ENCODE measurements at regions not wholly inside any gene's neighbourhood (a gene's known extent, or its start where the extent isn't known, plus 50 kb on each side); places are given as distances from the start of the nearest gene placed in this dataset.
A peak's percentile ranks its signal among the peaks of the same experiment; 100 is the strongest.

DNA sequence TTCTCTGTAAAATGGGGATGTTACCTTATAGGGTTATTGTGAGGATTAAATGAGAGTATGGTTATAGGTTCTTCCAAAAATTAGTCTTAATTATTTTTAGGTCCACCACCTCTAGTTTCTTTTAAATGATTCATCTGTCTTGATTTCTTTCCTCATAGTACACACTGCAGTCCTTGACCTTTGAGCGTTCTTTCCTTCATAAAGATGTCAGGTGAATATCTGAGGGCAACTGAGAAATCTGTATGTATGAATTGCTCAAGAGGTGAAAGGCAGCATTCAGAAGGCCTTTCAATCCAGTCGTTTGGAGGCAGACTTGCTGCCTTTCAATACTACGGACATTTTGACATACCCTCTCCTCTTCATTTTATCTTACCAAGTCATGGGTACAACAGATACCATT is 380.7 kb downstream of the INSC start:
- Histone ChIP-seq H3K4me1 (ENCODE audit: control insufficient read depth in 2 of 2, insufficient read depth in 2 of 2, low read length in 2 of 2) (peaks cover 0 to 12% of the 10 kb centered on the region in 2 donors), H3K36me3 (ENCODE audit: control insufficient read depth in 2 of 2, insufficient read depth in 2 of 2, low read length in 2 of 2) (no peaks in the 10 kb centered on the region), H3K27ac (ENCODE audit: low read depth in 2 of 2, low read length in 2 of 2) (no peak overlapping the region), H3K27me3 (ENCODE audit: control insufficient read depth in 2 of 2, insufficient read depth in 2 of 2, low read length in 2 of 2) (no peaks in the 10 kb centered on the region), H3K9ac (ENCODE audit: low read depth in 1 of 2, low read length in 2 of 2) (no peak overlapping the region), H3K9me3 (ENCODE audit: control insufficient read depth in 2 of 2, low read length in 2 of 2) (no peaks in the 10 kb centered on the region), H3K4me3 (ENCODE audit: low read length in 2 of 2) (no peak overlapping the region)

DNA sequence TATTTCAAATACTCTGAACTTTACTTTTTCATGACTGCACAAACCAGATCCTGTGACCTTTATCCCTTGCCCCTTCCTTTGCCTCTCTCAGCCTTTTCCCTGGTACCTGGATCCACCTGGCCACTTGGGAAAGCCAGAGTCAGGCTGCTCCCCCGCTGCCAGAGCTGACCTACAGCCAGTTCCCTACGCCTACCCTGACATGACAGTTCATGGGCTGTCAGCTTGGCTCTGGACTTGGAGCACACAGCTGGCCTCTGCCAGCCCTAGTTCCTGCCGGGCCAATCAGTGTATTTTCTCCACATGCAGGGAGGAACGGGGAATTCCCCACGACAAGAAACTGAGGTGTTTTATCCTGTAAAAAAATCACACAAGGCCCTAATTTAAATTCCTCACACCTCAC is 382.6 kb downstream of the INSC start:
- Histone ChIP-seq H3K9ac (ENCODE audit: low read depth in 1 of 2, low read length in 2 of 2) (no peak overlapping the region), H3K9me3 (ENCODE audit: control insufficient read depth in 2 of 2, low read length in 2 of 2) (no peaks in the 10 kb centered on the region), H3K27me3 (ENCODE audit: control insufficient read depth in 2 of 2, insufficient read depth in 2 of 2, low read length in 2 of 2) (no peaks in the 10 kb centered on the region), H3K4me1 (ENCODE audit: control insufficient read depth in 2 of 2, insufficient read depth in 2 of 2, low read length in 2 of 2) (peaks cover 0 to 12% of the 10 kb centered on the region in 2 donors), H3K4me3 (ENCODE audit: low read length in 2 of 2) (no peak overlapping the region), H3K36me3 (ENCODE audit: control insufficient read depth in 2 of 2, insufficient read depth in 2 of 2, low read length in 2 of 2) (no peaks in the 10 kb centered on the region), H3K27ac (ENCODE audit: low read depth in 2 of 2, low read length in 2 of 2) (no peak overlapping the region)

DNA sequence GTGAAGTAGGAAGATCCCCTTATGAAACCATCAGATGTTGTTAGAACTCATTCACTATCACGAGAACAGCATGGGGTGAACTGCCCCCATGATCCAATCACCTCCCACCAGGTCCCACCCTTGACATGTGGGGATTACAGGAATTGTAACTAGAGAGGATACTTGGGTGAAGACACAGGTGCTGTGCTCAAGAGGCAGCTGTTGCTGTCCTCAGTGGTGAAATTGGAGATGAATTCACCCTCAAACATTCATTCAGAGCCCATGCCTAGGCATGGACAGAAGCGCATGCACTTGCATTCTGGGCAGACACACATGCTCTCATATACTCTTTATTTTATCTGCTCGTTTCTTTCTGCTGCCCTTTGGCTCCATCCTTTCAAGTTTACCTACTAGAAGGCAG is 385.0 kb downstream of the INSC start:
- Histone ChIP-seq H3K4me1 (ENCODE audit: control insufficient read depth in 2 of 2, insufficient read depth in 2 of 2, low read length in 2 of 2) (peaks cover 0 to 12% of the 10 kb centered on the region in 2 donors), H3K4me3 (ENCODE audit: low read length in 2 of 2) (no peak overlapping the region), H3K9ac (ENCODE audit: low read depth in 1 of 2, low read length in 2 of 2) (no peak overlapping the region), H3K36me3 (ENCODE audit: control insufficient read depth in 2 of 2, insufficient read depth in 2 of 2, low read length in 2 of 2) (no peaks in the 10 kb centered on the region), H3K27ac (ENCODE audit: low read depth in 2 of 2, low read length in 2 of 2) (no peak overlapping the region), H3K9me3 (ENCODE audit: control insufficient read depth in 2 of 2, low read length in 2 of 2) (no peaks in the 10 kb centered on the region), H3K27me3 (ENCODE audit: control insufficient read depth in 2 of 2, insufficient read depth in 2 of 2, low read length in 2 of 2) (no peaks in the 10 kb centered on the region)

DNA sequence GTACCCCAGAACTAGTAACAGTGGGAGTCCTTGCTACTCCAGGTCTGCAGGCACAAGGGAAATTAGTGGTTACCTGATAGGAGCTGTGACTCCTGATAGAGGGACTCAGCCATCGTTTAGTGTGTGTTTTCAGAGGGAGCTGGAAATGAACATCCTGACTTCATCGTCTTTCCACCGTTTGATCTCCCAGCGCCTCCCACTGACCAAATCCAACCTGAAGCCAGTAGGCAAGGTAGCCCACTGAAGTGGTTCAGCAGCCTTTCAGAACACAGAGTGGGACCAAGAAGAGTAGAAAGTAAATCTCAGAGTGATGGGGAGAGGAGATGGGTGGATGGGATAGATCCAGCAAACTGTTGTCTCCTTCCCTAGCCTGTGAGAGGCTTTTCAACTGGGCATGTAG is 385.9 kb downstream of the INSC start:
- H3K27ac ChIP-seq (ENCODE audit: low read depth in 2 of 2, low read length in 2 of 2) = no peak overlapping the region
- H3K9ac ChIP-seq (ENCODE audit: low read depth in 1 of 2, low read length in 2 of 2) = no peak overlapping the region
- H3K36me3 ChIP-seq (ENCODE audit: control insufficient read depth in 2 of 2, insufficient read depth in 2 of 2, low read length in 2 of 2) = no peaks in the 10 kb centered on the region
- no peaks in the 10 kb centered on the region for H3K9me3 ChIP-seq (ENCODE audit: control insufficient read depth in 2 of 2, low read length in 2 of 2)
- H3K27me3 ChIP-seq (ENCODE audit: control insufficient read depth in 2 of 2, insufficient read depth in 2 of 2, low read length in 2 of 2) = no peaks in the 10 kb centered on the region
- H3K4me1 ChIP-seq (ENCODE audit: control insufficient read depth in 2 of 2, insufficient read depth in 2 of 2, low read length in 2 of 2) = peaks cover 0 to 12% of the 10 kb centered on the region in 2 donors
- no peak overlapping the region for H3K4me3 ChIP-seq (ENCODE audit: low read length in 2 of 2)

DNA sequence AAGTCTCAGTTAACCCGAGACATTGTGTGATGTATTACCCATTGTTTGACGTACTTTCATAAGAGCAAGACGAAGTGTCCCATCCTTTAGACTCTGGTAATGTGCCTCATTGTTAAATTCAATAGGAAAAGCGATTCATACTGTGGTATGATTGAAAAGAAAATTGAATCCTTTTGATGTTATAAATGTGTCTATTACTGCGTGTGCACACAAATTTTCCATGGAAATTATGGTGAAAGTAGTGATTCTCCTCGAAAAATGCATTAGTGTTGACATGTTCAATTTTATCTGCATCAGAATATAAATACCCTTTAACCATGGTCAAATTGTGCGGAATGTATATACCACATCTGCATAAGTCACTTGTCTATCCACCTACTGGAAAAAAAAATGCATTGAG is 386.8 kb downstream of the INSC start:
- no peak overlapping the region for H3K4me3 ChIP-seq (ENCODE audit: low read length in 2 of 2)
- H3K9ac ChIP-seq (ENCODE audit: low read depth in 1 of 2, low read length in 2 of 2) = no peak overlapping the region
- no peaks in the 10 kb centered on the region for H3K27me3 ChIP-seq (ENCODE audit: control insufficient read depth in 2 of 2, insufficient read depth in 2 of 2, low read length in 2 of 2)
- H3K9me3 ChIP-seq (ENCODE audit: control insufficient read depth in 2 of 2, low read length in 2 of 2) = no peaks in the 10 kb centered on the region
- H3K4me1 ChIP-seq (ENCODE audit: control insufficient read depth in 2 of 2, insufficient read depth in 2 of 2, low read length in 2 of 2) = peaks cover 0 to 12% of the 10 kb centered on the region in 2 donors
- no peak overlapping the region for H3K27ac ChIP-seq (ENCODE audit: low read depth in 2 of 2, low read length in 2 of 2)
- no peaks in the 10 kb centered on the region for H3K36me3 ChIP-seq (ENCODE audit: control insufficient read depth in 2 of 2, insufficient read depth in 2 of 2, low read length in 2 of 2)

DNA sequence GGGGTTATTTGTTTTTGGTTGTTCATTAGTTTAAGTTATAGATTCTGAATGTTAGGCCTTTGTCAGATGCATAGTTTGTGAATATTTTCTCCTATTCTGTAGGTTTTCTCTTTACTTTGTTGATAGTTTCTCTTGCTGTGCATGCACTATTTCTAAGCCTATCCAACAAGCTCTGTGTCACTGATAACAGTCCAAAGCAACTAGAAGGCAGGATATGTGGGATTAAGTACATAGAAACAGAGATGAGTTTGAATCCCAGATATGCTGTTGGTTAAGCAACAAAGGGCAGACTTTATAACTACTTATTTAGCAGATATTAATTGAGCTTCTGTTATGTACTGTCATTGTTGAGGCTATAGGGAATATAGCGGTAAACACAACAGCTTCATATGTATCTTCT is 390.4 kb downstream of the INSC start:
- Histone ChIP-seq H3K27me3 (ENCODE audit: control insufficient read depth in 2 of 2, insufficient read depth in 2 of 2, low read length in 2 of 2) (no peaks in the 10 kb centered on the region), H3K27ac (ENCODE audit: low read depth in 2 of 2, low read length in 2 of 2) (no peak overlapping the region), H3K36me3 (ENCODE audit: control insufficient read depth in 2 of 2, insufficient read depth in 2 of 2, low read length in 2 of 2) (no peaks in the 10 kb centered on the region), H3K4me1 (ENCODE audit: control insufficient read depth in 2 of 2, insufficient read depth in 2 of 2, low read length in 2 of 2) (peaks cover 0 to 9% of the 10 kb centered on the region in 2 donors), H3K4me3 (ENCODE audit: low read length in 2 of 2) (no peak overlapping the region), H3K9me3 (ENCODE audit: control insufficient read depth in 2 of 2, low read length in 2 of 2) (no peaks in the 10 kb centered on the region), H3K9ac (ENCODE audit: low read depth in 1 of 2, low read length in 2 of 2) (no peak overlapping the region)

DNA sequence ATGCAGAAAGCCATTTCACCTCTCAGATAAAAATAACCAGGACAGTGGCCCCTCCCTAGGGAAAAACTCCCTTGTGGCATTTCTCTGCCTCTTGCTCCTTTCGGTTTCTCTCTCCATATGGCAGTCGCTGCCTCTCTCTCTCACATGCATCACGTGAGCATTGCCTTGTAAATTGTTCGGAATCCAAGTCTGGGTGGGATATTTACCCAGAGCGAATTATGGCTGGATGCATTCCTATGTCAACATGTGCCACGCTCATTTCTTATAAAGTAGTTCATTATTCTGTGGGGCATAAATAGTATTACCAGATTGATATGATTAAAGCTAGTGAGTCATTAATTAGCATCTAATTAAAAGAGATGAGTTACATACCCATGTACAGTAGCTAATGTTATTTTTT is 392.9 kb downstream of the INSC start:
- no peaks in the 10 kb centered on the region for H3K9me3 ChIP-seq (ENCODE audit: control insufficient read depth in 2 of 2, low read length in 2 of 2)
- H3K4me3 ChIP-seq (ENCODE audit: low read length in 2 of 2) = peak overlapping the region in 1 of 2 donors; percentile 50
- peaks cover 0 to 9% of the 10 kb centered on the region in 2 donors for H3K4me1 ChIP-seq (ENCODE audit: control insufficient read depth in 2 of 2, insufficient read depth in 2 of 2, low read length in 2 of 2)
- no peaks in the 10 kb centered on the region for H3K36me3 ChIP-seq (ENCODE audit: control insufficient read depth in 2 of 2, insufficient read depth in 2 of 2, low read length in 2 of 2)
- H3K9ac ChIP-seq (ENCODE audit: low read depth in 1 of 2, low read length in 2 of 2) = no peak overlapping the region
- H3K27me3 ChIP-seq (ENCODE audit: control insufficient read depth in 2 of 2, insufficient read depth in 2 of 2, low read length in 2 of 2) = no peaks in the 10 kb centered on the region
- H3K27ac ChIP-seq (ENCODE audit: low read depth in 2 of 2, low read length in 2 of 2) = no peak overlapping the region

DNA sequence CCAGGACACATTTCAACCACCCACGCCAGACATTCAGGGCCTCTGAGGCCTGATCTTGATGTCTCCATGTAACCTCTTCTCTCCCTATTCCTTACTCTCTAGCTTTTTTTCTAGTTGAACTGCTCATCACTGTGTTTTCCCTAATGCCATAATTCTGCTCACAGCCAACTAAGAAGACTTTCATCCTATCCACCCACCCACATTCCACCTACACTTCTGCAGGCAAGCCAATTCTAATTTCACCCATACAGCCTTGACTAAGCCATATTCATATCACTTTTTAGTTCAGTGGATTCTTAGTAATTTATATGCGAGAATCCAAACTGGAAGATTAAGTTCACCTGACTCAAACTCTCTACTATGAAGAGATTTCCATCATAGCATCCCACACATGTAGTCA is 394.4 kb downstream of the INSC start:
- Histone ChIP-seq H3K36me3 (ENCODE audit: control insufficient read depth in 2 of 2, insufficient read depth in 2 of 2, low read length in 2 of 2) (no peaks in the 10 kb centered on the region), H3K27me3 (ENCODE audit: control insufficient read depth in 2 of 2, insufficient read depth in 2 of 2, low read length in 2 of 2) (no peaks in the 10 kb centered on the region), H3K4me3 (ENCODE audit: low read length in 2 of 2) (no peak overlapping the region), H3K27ac (ENCODE audit: low read depth in 2 of 2, low read length in 2 of 2) (no peak overlapping the region), H3K9me3 (ENCODE audit: control insufficient read depth in 2 of 2, low read length in 2 of 2) (no peaks in the 10 kb centered on the region), H3K9ac (ENCODE audit: low read depth in 1 of 2, low read length in 2 of 2) (no peak overlapping the region), H3K4me1 (ENCODE audit: control insufficient read depth in 2 of 2, insufficient read depth in 2 of 2, low read length in 2 of 2) (peaks cover 0 to 9% of the 10 kb centered on the region in 2 donors)

DNA sequence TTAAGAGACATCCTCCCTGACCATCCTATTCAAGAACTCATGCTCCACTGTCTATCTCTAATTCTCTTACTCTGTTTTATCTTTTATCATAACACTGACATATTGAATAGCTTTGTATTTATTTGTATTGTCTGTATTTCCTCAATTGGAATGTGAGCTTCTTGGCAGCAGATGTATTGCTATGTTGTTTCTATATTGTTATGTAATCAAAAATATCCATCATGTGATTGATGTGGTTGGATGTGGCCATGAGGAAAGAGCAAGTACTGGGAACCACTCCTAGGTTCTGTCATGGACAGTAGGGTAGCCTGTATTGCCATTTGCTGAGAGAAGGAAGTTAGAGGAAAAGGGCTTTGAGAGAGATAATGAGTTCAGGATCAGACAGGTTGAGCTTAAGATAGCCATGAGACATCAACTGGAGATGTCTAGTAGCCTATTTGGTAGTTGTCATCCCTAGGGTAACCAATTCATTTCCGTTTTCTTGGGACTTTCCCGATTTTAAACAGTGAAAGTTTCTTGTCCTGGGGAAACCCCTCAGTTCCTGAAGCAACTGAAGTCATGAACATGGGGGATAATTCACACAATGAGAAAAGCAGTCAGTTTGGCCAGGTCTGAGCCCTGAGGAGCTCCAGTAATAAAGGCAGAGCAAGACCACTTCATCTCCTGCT is 404.5 kb downstream of the INSC start:
- no peaks in the 10 kb centered on the region for H3K4me1 ChIP-seq (ENCODE audit: control insufficient read depth in 2 of 2, insufficient read depth in 2 of 2, low read length in 2 of 2)
- H3K27me3 ChIP-seq (ENCODE audit: control insufficient read depth in 2 of 2, insufficient read depth in 2 of 2, low read length in 2 of 2) = no peaks in the 10 kb centered on the region
- no peaks in the 10 kb centered on the region for H3K9me3 ChIP-seq (ENCODE audit: control insufficient read depth in 2 of 2, low read length in 2 of 2)
- H3K36me3 ChIP-seq (ENCODE audit: control insufficient read depth in 2 of 2, insufficient read depth in 2 of 2, low read length in 2 of 2) = no peaks in the 10 kb centered on the region
- no peak overlapping the region for H3K27ac ChIP-seq (ENCODE audit: low read depth in 2 of 2, low read length in 2 of 2)
- no peak overlapping the region for H3K4me3 ChIP-seq (ENCODE audit: low read length in 2 of 2)
- no peak overlapping the region for H3K9ac ChIP-seq (ENCODE audit: low read depth in 1 of 2, low read length in 2 of 2)

DNA sequence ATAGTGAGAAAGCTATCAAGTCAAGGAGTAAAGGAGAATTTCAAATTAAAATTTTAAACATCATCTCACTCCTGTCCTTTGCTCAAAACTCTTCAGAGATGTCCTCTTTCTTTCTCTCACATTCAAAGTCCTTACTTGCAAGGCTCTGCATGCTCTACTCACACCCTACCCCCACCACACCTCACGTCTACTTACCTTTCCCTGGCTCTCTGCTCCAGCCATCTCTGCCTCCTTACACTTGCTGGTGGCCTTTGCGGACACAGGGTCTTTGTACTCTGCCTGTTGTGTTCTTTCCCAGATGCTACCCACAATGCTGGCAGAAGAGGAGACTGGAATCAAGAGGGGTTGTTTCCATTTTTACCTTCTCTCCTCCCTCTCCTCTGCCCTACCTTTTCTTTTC is 405.2 kb downstream of the INSC start:
- no peak overlapping the region for H3K9ac ChIP-seq (ENCODE audit: low read depth in 1 of 2, low read length in 2 of 2)
- H3K27ac ChIP-seq (ENCODE audit: low read depth in 2 of 2, low read length in 2 of 2) = no peak overlapping the region
- no peak overlapping the region for H3K4me3 ChIP-seq (ENCODE audit: low read length in 2 of 2)
- H3K4me1 ChIP-seq (ENCODE audit: control insufficient read depth in 2 of 2, insufficient read depth in 2 of 2, low read length in 2 of 2) = no peaks in the 10 kb centered on the region
- no peaks in the 10 kb centered on the region for H3K36me3 ChIP-seq (ENCODE audit: control insufficient read depth in 2 of 2, insufficient read depth in 2 of 2, low read length in 2 of 2)
- H3K27me3 ChIP-seq (ENCODE audit: control insufficient read depth in 2 of 2, insufficient read depth in 2 of 2, low read length in 2 of 2) = no peaks in the 10 kb centered on the region
- H3K9me3 ChIP-seq (ENCODE audit: control insufficient read depth in 2 of 2, low read length in 2 of 2) = no peaks in the 10 kb centered on the region

DNA sequence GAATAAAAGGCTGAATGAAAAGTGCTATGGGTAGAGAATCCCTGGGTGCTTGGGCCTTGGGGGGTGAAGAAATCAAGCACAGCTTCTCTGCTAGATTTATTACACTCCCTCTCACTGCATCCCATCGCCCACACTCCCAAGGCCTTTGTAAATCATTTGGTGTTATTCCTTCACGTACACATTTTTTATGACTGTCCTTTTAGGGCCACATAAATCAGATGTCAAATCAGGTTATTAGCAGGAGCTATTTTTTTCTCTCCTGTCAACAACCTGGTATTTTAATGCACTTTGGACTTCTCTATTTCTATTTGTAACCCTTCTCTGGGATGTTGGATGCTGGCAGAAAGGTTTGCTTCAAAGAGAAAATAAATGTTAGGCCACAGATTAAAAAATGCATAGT is 408.8 kb downstream of the INSC start:
- Histone ChIP-seq H3K4me1 (ENCODE audit: control insufficient read depth in 2 of 2, insufficient read depth in 2 of 2, low read length in 2 of 2) (no peaks in the 10 kb centered on the region), H3K9ac (ENCODE audit: low read depth in 1 of 2, low read length in 2 of 2) (no peak overlapping the region), H3K4me3 (ENCODE audit: low read length in 2 of 2) (no peak overlapping the region), H3K27ac (ENCODE audit: low read depth in 2 of 2, low read length in 2 of 2) (no peak overlapping the region), H3K9me3 (ENCODE audit: control insufficient read depth in 2 of 2, low read length in 2 of 2) (peaks cover 0 to 5% of the 10 kb centered on the region in 2 donors), H3K36me3 (ENCODE audit: control insufficient read depth in 2 of 2, insufficient read depth in 2 of 2, low read length in 2 of 2) (no peaks in the 10 kb centered on the region), H3K27me3 (ENCODE audit: control insufficient read depth in 2 of 2, insufficient read depth in 2 of 2, low read length in 2 of 2) (no peaks in the 10 kb centered on the region)
